Left ventricle myocardium inferior (tissue), 1 donor: ENCODE measurements at regions not wholly inside any gene's neighbourhood (a gene's known extent, or its start where the extent isn't known, plus 50 kb on each side); places are given as distances from the start of the nearest gene placed in this dataset.

Experiments
- DNase-seq: peaks from one replicate; pipeline ENCODE4 v3.0.0-alpha.2; 2020
- H3K27ac ChIP-seq: fragments of 200-600 bp; replicated peaks from 2 replicates; pipeline ENCODE4 v1.8.0; 2021
- H3K27me3 ChIP-seq: fragments of 200-600 bp; 2 replicates; pipeline ENCODE4 v1.8.0; 2021; ENCODE audit warnings: low read depth
- H3K36me3 ChIP-seq: fragments of 200-600 bp; 2 replicates; pipeline ENCODE4 v1.8.0; 2021
- H3K4me1 ChIP-seq: fragments of 200-600 bp; 2 replicates; pipeline ENCODE4 v1.8.0; 2021
- H3K4me3 ChIP-seq: fragments of 200-600 bp; 2 replicates; pipeline ENCODE4 v1.8.0; 2021; ENCODE audit warnings: mild to moderate bottlenecking, moderate library complexity
- H3K9me3 ChIP-seq: fragments of 200-600 bp; replicated peaks from 2 replicates; pipeline ENCODE4 v1.8.0; 2021
- intact Hi-C: fragments of 100-400 bp; cut with micrococcal nuclease; formaldehyde crosslinking; loops from one replicate; pipeline ENCODE4 v1.11.0; 2022
- TF ChIP-seq, protein P1 (sequence below): fragments of 200-600 bp; IDR thresholded peaks from 2 replicates; pipeline ENCODE4 v1.8.0; 2021; ENCODE audit warnings: antibody characterized with exemption, mild to moderate bottlenecking, borderline replicate concordance
- donor health status: DM: no; HTN: yes; CAD: no; lungs with severe emphysema.

DNA sequence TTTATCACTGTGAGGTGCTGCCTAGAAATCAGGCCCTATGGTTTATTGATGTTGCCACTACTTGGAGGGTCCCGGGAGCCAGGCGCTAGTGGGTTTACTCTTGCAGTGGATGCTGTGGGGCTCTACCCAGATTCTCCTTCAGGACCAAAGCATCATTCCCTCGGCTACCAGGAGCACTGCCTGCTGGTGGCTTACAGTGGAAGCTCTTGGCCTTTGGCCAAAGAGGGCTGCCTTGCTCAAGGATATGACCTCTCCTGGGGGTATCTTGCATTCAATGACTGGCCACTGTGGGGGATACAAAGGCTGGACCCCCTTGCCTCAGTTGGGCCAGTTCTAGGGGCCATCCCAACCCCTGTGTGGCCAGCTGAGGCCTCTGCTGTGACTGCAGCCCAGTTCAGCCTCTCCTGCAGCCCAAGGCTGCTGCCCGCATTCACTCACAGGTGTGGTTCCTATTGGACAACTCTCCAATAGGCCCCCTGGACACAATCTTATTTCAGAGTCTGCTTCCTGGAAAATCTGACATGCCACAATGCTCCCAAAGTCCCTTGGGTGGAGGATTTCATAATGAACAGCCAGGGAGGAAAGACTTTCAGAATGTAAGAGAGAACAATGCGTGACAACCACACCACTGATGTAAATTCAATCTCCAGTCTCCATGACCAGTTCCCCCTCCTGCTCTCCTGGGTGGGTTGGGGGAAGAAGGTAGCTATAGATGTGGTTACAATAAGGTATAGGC, 196.3 kb downstream of the SNX10 start:
- Histone ChIP-seq H3K27me3 (peaks cover 38% of the 10 kb centered on the region), H3K4me3 (no peak overlapping the region), H3K27ac (no peak overlapping the region), H3K4me1 (no peaks in the 10 kb centered on the region), H3K36me3 (no peaks in the 10 kb centered on the region), H3K9me3 (no peaks in the 10 kb centered on the region)
- intact Hi-C loops: no loop called here
- no peak for DNase-seq
- TF ChIP-seq, protein P1, sequence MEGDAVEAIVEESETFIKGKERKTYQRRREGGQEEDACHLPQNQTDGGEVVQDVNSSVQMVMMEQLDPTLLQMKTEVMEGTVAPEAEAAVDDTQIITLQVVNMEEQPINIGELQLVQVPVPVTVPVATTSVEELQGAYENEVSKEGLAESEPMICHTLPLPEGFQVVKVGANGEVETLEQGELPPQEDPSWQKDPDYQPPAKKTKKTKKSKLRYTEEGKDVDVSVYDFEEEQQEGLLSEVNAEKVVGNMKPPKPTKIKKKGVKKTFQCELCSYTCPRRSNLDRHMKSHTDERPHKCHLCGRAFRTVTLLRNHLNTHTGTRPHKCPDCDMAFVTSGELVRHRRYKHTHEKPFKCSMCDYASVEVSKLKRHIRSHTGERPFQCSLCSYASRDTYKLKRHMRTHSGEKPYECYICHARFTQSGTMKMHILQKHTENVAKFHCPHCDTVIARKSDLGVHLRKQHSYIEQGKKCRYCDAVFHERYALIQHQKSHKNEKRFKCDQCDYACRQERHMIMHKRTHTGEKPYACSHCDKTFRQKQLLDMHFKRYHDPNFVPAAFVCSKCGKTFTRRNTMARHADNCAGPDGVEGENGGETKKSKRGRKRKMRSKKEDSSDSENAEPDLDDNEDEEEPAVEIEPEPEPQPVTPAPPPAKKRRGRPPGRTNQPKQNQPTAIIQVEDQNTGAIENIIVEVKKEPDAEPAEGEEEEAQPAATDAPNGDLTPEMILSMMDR: no peak

DNA sequence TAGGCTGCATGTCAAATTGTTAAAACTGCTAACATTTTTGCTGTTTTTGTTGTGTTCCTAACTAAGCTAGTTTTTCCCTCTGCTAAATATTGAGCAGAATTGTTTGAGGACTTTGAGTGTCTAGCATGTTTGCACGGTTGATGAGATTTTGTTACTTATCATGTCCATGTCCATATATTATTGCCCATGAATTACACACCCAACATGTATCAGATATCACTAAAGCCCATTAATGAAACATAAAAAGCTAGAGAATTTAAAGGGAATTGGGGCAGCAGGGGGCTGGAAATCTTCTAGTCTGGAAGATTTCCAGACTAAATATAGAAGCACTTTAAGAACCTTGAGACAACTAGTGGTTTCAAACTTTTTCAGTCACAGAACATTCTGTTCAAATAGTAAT, 197.7 kb downstream of the SNX10 start:
- no peak overlapping the region for H3K4me3 ChIP-seq
- intact Hi-C loops: no loop called here
- no peaks in the 10 kb centered on the region for H3K4me1 ChIP-seq
- TF ChIP-seq, protein P1: no peak
- H3K27me3 ChIP-seq: peaks cover 52% of the 10 kb centered on the region
- no peak overlapping the region for H3K27ac ChIP-seq
- H3K36me3 ChIP-seq: no peaks in the 10 kb centered on the region
- H3K9me3 ChIP-seq: no peaks in the 10 kb centered on the region
- no peak for DNase-seq

- no peaks in the 10 kb centered on the region for H3K36me3 ChIP-seq
- H3K27ac ChIP-seq: no peak overlapping the region
- no peaks in the 10 kb centered on the region for H3K4me1 ChIP-seq
- H3K27me3 ChIP-seq: peaks cover 53% of the 10 kb centered on the region
- H3K4me3 ChIP-seq: no peak overlapping the region
- TF ChIP-seq, protein P1: no peak
- intact Hi-C loops: no loop called here
- no peak for DNase-seq
- H3K9me3 ChIP-seq: no peaks in the 10 kb centered on the region
Measured at GRCh38 chr7:26489906-26490639, 198.4 kb downstream of the SNX10 start.

DNA sequence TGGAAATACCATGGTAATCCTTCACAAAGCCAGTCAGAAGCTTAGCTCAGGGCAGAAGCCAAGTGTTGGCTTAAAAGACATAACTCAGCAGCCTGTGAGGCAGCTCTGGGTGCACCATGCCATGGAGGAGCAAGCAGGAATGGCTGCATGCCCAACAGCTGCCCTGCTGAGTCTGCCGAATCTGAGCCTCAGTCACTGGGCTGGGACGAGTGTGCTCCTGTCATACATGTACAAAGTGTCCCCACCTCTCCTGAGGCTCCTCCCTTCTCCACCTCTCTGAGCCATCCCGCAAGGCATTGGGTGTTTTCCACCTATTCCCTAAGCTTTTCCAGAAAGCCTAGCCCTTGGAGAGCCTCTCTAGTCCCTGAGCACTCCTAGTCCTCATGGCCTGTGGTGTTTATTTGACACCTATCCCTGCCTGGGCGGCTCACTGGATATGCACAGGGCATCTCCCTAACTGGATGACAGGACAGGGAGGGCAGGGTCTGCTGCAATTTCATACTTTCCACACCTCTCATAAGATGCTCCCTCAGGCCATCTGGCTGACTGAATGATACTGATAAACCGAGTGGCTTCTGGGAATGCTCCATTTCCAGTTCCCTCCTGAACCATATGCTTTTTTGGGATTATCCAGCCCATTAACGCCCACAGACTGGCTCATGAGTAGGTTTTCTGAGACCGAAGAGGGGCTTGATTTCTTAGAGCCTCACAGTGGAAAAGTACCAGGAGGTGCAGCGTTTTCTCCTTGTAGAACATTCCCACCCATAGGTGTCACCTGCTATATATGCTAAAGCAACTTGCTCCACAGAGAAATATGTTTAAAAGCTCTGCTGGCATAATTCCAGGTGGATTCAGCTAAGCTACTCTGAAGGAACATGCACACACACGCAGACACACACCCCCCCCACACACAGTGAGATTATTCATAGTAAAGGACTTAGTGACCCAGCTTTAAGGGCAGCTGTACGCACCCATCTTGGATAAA, 199.3 kb downstream of the SNX10 start:
- Histone ChIP-seq H3K27ac (no peak overlapping the region), H3K36me3 (no peaks in the 10 kb centered on the region), H3K4me1 (no peaks in the 10 kb centered on the region), H3K27me3 (peaks cover 53% of the 10 kb centered on the region), H3K4me3 (no peak overlapping the region), H3K9me3 (no peaks in the 10 kb centered on the region)
- intact Hi-C loops: no loop called here
- DNase-seq: no peak
- TF ChIP-seq, protein P1: no peak

DNA sequence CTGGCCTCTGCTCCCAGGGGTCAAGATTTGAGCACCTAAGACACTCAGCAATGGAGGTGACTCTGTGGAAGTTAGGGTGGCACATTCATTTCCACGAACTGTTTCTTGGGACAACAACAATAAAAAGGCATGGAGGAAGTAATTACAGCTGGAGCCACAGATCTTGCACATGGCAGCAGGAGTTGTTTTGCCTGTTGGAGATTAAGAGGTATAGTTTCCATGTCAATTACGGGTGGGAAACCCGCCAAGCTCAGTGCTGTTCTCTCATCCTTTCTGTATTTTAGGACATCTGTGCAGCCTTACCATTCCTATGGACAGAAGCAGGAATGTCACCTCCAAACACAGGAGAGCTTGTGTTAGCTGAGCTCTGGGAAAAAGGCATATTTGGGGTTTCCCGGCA, 201.2 kb downstream of the SNX10 start:
- H3K27ac ChIP-seq: no peak overlapping the region
- TF ChIP-seq, protein P1: no peak
- H3K27me3 ChIP-seq: peaks cover 45% of the 10 kb centered on the region
- H3K4me3 ChIP-seq: no peak overlapping the region
- intact Hi-C loops: no loop called here
- no peaks in the 10 kb centered on the region for H3K9me3 ChIP-seq
- no peaks in the 10 kb centered on the region for H3K36me3 ChIP-seq
- H3K4me1 ChIP-seq: no peaks in the 10 kb centered on the region
- no peak for DNase-seq
